Stomach (tissue), 8 donors: ENCODE measurements at regions not wholly inside any gene's neighbourhood (a gene's known extent, or its start where the extent isn't known, plus 50 kb on each side); places are given as distances from the start of the nearest gene placed in this dataset.

Experiments
- DNase-seq, 2 donors: peaks; one replicate each; pipeline versions ENCODE4 v3.0.0 to v3.0.0-alpha.2; 2013 to 2019
- H3K27ac ChIP-seq, 5 donors: fragments of 200-600 bp in 4 of 5; sonication (generic) in 4 of 5; one replicate each; pipeline ENCODE4 v1.5.1; 2013 to 2019; ENCODE audit warnings: mild to moderate bottlenecking in 1 of 5, moderate library complexity in 1 of 5
- H3K27me3 ChIP-seq, 3 donors: fragments of 200-600 bp; sonication (generic); one replicate each; pipeline ENCODE4 v1.5.1; 2017 to 2019; ENCODE audit warnings: mixed run types in 1 of 3
- H3K36me3 ChIP-seq, 4 donors: fragments of 200-600 bp; sonication (generic); 1 replicate in 3 of 4; 2 replicates in 1 of 4; pipeline ENCODE4 v1.5.1; 2016 to 2019
- H3K4me1 ChIP-seq, 4 donors: fragments of 200-600 bp; sonication (generic); one replicate each; pipeline ENCODE4 v1.5.1; 2016 to 2019
- H3K4me3 ChIP-seq, 4 donors: fragments of 200-600 bp; sonication (generic) in 3 of 4; one replicate each; pipeline ENCODE4 v1.5.1; 2016 to 2019; ENCODE audit warnings: mild to moderate bottlenecking in 1 of 4
- H3K9me3 ChIP-seq, 4 donors: fragments of 200-600 bp; sonication (generic); one replicate each; pipeline ENCODE4 v1.5.1; 2016 to 2019
- EP300 ChIP-seq: sonication (generic); formaldehyde crosslinking; IDR thresholded peaks from one replicate; pipeline ENCODE4 v1.6.1; 2017; ENCODE audit warnings: antibody characterized with exemption
- POLR2A ChIP-seq, 4 donors: fragments of 450-650 bp; IDR thresholded peaks; one replicate each; pipeline ENCODE4 v1.6.1; 2016; ENCODE audit warnings: antibody characterized with exemption in 4 of 4, control low read depth in 2 of 4, mild to moderate bottlenecking in 1 of 4, moderate library complexity in 1 of 4
- POLR2AphosphoS5 ChIP-seq, 3 donors: sonication (generic); formaldehyde crosslinking; IDR thresholded peaks; one replicate each; pipeline ENCODE4 v1.6.1; 2016; ENCODE audit warnings: antibody characterized with exemption in 3 of 3
- WGBS, 5 donors: extraction: QIAGEN DNeasy Blood & Tissue Kit in 3 of 5; methylation state at CpG; one replicate each; pipeline versions ENCODE4 v1.1.5 to v1.1.7; 2013 to 2018; 5-methylcytosine and 5-hydroxymethylcytosine counted together
- intact Hi-C: fragments of 100-400 bp; cut with DNase I; formaldehyde crosslinking; loops from one replicate; pipeline ENCODE4 v1.15.1; 2023; ENCODE audit warnings: low total_unique reads
- small RNA-seq, 4 donors: library from RNA; depleted of rRNA; stranded (forward); fragments of <200 nt; gene quantifications; one replicate each; pipeline ENCODE3, GENCODE V24; 2016
- TF ChIP-seq, protein P1 (sequence below), 7 experiments: fragments of 450-650 bp in 4 of 7; fragments of 200-600 bp in 3 of 7; sonication (generic) in 3 of 7; IDR thresholded peaks; one replicate each; pipeline ENCODE4 v1.5.1; 2016 to 2019; ENCODE audit warnings: antibody characterized with exemption in 7 of 7, control low read depth in 2 of 7, mild to moderate bottlenecking in 1 of 7
- donor health status: healthy with polysubstance abuse.
- donor health status: Bipolar disorder and iron deficiency.
- donor health status: healthy.

GRCh38 chr4:81274460-81274859 is 59.4 kb upstream of the PRKG2 start:
- intact Hi-C loops: no loop called here
- WGBS, 5 donors: 84 to 100% (median 96%) methylated on average over 1 of the region's 1 CpG
- no peak for DNase-seq

GRCh38 chr4:81272671-81273070 is 57.6 kb upstream of the PRKG2 start:
- H3K4me3 ChIP-seq: no peak overlapping the region
- intact Hi-C loops: no loop called here
- peaks cover 0 to 19% (median 3%) of the 10 kb centered on the region in 4 donors for H3K9me3 ChIP-seq
- no peaks in the 10 kb centered on the region for H3K36me3 ChIP-seq
- no peaks in the 10 kb centered on the region for H3K4me1 ChIP-seq
- no peak overlapping the region for H3K27ac ChIP-seq
- TF ChIP-seq, protein P1, sequence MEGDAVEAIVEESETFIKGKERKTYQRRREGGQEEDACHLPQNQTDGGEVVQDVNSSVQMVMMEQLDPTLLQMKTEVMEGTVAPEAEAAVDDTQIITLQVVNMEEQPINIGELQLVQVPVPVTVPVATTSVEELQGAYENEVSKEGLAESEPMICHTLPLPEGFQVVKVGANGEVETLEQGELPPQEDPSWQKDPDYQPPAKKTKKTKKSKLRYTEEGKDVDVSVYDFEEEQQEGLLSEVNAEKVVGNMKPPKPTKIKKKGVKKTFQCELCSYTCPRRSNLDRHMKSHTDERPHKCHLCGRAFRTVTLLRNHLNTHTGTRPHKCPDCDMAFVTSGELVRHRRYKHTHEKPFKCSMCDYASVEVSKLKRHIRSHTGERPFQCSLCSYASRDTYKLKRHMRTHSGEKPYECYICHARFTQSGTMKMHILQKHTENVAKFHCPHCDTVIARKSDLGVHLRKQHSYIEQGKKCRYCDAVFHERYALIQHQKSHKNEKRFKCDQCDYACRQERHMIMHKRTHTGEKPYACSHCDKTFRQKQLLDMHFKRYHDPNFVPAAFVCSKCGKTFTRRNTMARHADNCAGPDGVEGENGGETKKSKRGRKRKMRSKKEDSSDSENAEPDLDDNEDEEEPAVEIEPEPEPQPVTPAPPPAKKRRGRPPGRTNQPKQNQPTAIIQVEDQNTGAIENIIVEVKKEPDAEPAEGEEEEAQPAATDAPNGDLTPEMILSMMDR (IDR thresholded peaks at IDR 0.05): no peak
- TF ChIP-seq POLR2AphosphoS5 (IDR thresholded peaks at IDR 0.05) (no peak), POLR2A (IDR thresholded peaks at IDR 0.05) (no peak), EP300 (no peak)
- WGBS, 5 donors: 83 to 97% (median 89%) methylated on average over 1 of the region's 1 CpG
- no peak for DNase-seq
- no peaks in the 10 kb centered on the region for H3K27me3 ChIP-seq

More at GRCh38 chr4:81274460-81274859, 59.4 kb upstream of the PRKG2 start:
- H3K4me1 ChIP-seq: no peaks in the 10 kb centered on the region
- no peaks in the 10 kb centered on the region for H3K36me3 ChIP-seq
- no peak overlapping the region for H3K27ac ChIP-seq
- peaks cover 0 to 11% (median 0%) of the 10 kb centered on the region in 4 donors for H3K9me3 ChIP-seq
- no peak for TF ChIP-seq POLR2A (IDR thresholded peaks at IDR 0.05)
- TF ChIP-seq POLR2AphosphoS5 (IDR thresholded peaks at IDR 0.05): no peak
- TF ChIP-seq, protein P1 (IDR thresholded peaks at IDR 0.05): no peak
- no peak for TF ChIP-seq EP300
- H3K27me3 ChIP-seq: no peaks in the 10 kb centered on the region
- H3K4me3 ChIP-seq: no peak overlapping the region

Small RNA genes lying in the stretch of these regions (small RNA-seq; reads per million reads assigned to genes)
- 0 to 0.20 (median 0) reads per million in 4 donors for gene RNU5A-2P
